ENCODE measurements at regions not wholly inside any gene's neighbourhood (a gene's known extent, or its start where the extent isn't known, plus 50 kb on each side); places are given as distances from the start of the nearest gene placed in this dataset.
"Not testable (repeated sequence)": the region's sequence is repeated elsewhere in the genome, so short reads cannot be mapped to it uniquely, and the experiment has no call there.

DNA sequence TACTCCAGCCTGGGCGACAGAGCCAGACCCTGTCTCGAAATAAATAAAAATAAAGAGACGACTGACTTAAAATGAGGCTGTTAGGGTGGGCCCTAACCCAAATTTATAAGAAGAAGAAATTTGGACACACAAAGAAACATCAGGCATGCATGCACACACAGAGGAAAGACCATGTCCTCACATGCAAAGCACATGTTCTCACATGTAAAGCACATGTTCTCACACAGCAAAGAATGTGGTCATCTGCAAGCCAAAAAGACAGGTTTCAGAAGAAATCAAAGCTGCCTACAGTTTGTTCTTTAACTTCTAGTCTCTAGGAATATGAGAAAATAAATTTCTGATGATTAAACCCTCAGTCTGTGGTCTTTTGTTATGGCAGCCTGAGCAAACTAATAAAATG is 132.3 kb upstream of the CRIM1 start:
- no peak for DNase-seq

DNA sequence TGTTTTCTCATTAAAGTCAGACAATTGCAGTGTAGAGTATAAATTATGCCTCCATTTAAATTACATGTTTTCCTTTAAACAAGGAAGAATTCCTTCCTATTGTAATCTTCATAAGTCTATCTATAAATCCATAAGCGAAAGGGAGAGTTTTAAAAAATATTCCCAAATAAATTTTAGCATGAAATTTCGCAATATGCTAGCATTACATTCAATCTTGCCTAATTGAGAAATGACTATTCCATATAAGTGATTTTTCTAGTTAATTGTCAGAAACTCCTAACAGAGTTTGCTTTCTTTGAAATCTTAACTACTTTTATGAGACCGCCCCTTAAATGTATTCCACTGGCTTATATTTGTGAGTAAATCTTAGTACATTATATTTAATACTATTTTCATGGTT is 133.1 kb upstream of the CRIM1 start:
- DNase-seq, result no peak

DNA sequence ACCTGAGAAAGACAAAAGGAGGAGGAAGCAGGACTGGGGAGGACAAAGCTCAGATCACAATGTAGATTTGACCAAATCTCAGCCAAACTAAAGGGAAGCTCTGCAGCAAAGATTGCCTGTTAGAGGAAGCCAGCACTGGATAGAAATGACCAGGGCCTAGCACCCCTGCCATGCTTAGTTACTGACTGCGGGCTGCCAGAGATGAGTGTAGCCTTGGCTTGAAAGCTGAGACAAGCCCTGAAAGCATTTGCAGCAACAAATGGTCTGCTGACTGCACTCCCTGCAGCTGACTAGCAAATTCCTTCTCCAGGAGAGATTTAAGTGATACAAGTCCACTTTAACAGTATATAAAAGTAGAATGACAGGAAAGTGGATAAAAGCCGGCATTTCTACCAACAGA is 140.9 kb upstream of the CRIM1 start:
- no peak for DNase-seq

DNA sequence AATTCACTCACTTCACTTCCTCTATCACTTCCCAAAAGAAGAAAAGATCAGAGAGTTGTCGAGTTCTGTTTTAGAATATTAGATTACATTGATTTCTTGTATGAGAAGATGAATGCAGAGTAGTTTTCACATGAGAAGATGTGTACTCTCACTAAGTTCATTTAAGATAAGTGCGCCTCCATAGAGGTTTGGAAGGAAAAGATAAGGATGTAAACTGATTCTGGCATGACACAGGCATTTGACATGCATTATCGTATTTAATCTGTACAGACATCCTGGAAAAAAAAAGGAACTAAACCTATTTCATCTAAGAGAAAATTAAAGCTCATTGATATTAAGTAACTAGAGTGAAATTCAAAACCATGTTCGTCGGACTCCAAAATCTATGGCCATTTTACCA is 152.2 kb upstream of the CRIM1 start:
- DNase-seq, result no peak

DNA sequence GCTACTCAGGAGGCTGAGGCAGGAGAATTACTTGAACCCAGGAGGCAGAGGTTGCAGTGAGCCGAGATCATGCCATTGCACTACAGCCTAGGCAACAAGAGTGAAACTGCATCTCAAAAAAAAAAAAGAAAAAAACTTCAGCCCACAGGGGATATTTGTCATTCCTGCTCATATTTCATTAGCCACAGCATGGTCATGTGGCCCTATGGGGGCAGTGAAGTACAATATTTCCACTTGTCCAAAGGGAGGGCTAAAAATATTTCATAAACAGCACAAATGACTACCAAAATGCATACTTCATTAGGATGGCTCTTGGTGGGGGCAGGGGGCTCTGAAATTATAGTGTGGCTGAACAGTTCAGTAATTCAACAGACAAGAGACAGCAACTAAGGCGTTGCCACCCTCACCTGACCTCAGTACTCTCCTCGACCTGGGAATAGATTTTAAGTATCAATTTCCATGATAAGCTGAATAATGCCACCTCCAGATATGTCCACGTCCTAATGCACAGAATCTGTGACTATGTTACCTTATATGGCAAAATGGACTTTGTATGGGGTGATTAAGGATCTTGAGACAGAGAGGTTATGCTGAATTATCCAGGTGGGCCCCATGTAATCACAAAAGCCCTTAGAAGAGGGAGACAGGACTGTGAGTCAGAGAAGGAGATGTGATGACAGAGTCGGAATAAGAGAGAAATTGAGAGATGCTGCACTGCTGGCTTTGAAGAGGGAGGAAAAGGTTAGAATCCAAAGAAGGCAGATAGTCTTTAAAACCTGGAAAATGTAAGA is 158.2 kb upstream of the CRIM1 start:
- DNase-seq, result no peak

DNA sequence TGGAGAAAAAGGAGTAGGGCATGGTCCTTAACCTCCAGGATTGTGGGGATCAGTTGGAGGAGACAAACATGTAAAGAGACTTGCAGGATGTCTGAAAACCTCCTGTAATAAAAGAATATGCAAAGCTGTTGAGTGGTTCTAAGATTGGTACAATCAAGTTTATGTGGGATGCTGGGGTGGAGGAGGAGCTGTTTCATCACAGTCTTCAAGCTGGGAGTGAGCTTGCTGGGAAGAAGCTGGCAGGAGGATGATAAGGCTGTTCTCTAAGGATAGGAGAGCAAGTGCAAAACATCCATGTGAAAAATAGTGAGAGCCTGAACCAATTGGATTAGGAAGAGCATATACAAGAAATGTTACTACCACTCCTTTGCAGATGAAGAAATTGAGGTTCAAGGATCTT is 161.9 kb upstream of the CRIM1 start:
- no peak for DNase-seq

DNA sequence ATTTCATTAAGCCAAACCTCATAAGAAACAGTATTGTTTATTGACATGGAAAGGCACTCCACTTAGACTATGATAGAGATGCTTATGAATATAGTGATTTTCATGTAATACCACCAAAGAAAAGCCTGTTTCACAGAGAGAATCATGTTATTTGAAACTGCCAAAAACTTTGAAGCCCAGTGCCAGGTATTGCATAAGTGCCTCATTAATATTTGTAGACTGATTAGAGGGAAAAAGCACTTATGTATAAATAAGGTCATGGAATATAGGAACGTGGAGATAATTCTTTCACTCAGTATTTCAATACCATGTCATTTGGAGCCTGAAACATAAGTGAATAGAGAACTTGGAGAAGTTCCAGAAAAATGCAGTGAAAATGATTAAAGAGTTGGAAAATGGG is 162.6 kb upstream of the CRIM1 start:
- DNase-seq, result no peak

DNA sequence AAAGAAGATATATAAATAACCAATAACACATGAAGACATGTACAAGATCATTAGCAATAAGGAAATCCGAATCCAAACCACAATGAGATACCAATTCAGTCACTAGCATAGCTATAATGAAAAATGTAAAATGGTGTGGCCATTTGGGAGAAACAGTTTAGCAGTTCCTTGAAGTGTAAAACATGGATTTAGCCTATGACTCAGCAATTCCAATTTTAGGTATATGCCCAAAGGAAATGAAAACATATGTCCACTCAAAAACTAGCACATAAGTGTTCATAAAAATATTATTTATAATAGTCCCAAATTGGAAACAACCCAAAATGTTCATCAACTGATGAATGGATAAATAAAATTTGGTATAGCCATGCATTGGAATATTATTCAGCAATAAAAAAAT is 165.5 kb upstream of the CRIM1 start:
- DNase-seq, result no peak

DNA sequence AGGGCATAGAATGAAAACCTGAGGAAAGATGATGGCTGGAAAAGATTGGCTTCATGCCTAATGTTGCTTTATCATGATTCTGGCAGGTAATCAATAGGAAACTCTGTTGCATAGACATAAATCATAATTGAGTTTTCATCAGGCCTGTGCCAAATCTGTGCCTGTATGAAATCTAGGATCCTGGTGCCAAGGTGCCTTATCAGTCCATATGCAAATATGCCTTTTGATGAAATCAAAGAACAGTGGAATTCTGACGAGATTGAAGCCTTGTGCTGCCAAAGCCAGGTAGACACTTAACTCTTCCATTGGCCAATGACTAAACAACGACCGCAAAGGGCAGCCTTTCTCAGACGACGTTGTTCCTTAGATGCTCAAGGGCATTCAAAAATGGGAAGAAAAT is 170.0 kb upstream of the CRIM1 start:
- DNase-seq, result no peak

DNA sequence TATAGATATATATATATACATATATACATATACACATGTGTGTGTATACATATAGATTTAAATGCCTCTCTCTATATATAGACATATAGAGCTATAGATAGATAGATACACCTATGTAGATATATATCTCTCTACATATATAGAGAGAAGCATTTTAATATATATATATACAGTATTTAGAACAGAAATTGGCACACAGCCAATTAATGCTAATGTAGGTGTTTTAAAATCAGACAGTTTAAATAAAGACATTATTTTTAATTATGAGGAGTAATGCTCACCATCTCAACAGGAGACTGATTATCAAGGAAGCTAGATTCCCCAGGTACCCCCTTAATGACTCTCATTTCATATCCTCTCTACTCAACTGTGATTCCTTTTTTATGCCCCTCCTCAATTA is 170.7 kb upstream of the CRIM1 start:
- no peak for DNase-seq

DNA sequence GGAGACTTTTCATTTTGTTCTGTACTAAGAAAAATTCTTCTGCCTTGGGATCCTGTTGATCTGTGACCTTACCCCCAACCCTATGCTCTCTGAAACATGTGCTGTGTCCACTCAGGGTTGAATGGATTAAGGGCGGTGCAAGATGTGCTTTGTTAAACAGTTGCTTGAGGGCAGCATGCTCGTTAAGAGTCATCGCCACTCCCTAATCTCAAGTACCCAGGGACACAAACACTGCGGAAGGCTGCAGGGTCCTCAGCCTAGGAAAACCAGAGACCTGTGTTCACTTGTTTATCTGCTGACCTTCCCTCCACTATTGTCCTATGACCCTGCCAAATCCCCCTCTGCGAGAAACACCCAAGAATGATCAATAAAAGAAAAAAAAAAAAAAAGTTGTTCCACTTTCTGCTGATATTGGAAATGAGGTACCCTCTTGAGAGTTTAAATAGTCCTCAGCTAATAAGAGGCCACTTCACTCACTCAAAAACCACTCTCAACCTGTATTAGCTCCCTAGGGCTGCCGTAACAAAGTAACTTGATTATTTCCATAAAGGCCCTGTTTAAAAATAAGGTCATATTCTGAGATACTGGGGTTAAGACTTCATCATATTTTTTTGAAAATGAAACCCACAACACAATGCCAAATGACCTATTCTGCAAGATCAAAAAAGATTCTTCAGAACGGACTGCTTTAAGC is 174.6 kb upstream of the CRIM1 start:
- not testable (repeated sequence) for DNase-seq

DNA sequence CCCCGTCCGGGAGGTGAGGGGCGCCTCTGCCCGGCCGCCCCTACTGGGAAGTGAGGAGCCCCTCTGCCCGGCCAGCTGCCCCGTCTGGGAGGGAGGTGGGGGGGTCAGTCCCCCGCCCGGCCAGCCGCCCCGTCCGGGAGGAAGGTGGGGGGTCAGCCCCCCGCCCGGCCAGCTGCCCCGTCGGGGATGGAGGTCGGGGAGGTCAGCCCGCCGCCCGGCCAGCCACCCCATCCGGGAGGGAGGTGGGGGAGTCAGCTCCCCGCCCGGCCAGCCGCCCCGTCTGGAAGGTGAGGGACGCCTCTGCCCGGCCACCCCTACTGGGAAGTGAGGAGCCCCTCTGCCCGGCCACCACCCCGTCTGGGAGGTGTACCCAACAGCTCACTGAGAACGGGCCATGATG is 175.3 kb upstream of the CRIM1 start:
- DNase-seq, result not testable (repeated sequence)

DNA sequence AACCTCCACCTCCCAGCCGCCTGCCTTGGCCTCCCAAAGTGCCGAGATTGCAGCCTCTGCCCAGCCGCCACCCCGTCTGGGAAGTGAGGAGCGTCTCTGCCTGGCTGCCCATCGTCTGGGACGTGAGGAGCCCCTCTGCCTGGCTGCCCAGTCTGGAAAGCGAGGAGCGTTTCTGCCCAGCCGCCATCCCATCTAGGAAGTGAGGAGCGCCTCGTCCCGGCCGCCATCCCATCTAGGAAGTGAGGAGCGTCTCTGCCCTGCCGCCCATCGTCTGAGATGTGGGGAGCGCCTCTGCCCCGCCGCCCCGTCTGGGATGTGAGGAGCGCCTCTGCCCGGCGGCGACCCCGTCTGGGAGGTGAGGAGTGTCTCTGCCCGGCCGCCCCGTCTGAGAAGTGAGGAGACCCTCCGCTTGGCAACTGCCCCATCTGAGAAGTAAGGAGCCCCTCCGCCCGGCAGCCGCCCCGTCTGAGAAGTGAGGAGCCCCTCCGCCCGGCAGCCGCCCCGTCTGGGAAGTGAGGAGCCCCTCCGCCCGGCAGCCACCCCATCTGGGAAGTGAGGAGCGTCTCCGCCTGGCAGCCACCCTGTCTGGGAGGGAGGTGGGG is 175.8 kb upstream of the CRIM1 start:
- DNase-seq, result not testable (repeated sequence)

DNA sequence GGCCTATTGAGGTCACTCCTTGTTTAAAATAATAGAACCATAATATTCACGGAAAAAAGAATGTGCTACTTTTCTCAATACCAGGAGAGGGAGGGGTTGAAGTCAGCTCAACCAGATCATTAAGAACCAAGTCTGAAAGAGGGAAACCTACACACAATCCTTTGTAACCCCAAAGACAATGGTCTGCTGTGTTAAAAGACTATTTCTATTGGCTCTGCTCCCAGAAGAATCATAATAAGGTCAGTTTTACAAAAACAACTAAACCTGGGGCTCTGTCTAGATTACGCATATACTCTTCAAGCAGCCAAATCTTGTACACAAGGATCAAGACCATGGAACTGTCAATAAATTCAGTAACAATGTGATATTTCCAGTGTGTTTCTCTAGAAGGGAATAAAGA is 177.2 kb upstream of the CRIM1 start:
- no peak for DNase-seq

DNA sequence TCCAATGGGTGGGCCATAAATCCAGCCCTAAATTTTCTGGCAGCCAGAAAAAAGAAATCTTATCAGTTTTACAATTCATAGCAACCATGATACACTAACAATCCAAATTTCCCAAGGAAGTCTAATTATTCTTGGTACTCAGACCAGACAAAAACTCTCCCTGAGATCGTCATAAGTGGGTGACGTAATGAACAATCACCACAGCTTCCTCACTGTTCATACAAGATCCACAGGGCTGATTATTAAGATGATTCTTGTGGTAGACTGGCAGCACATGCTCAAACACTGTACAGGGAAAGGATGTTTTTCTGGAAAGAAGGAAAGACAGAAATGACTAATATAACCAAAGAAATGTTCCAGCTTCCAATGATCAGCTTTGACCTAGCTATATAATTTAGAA is 178.3 kb upstream of the CRIM1 start:
- DNase-seq, result no peak

DNA sequence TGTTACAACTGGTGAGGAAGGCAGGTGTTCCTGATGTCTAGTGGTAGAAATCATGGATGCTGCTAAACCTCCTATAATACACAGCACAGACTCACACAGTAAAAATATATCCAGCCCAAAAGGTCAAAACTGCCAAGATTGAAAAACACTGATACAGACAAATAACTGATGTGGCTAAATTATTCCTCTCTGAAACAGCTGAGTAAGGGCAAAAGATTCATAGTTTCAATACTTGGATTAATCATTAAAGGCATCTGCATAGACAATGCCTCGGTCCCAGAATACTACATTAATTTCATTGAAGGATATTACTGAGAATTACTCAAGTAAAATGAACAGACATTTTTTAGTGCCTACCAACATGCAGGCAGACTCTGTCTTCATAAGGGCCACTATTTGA is 180.7 kb upstream of the CRIM1 start:
- DNase-seq, result no peak

DNA sequence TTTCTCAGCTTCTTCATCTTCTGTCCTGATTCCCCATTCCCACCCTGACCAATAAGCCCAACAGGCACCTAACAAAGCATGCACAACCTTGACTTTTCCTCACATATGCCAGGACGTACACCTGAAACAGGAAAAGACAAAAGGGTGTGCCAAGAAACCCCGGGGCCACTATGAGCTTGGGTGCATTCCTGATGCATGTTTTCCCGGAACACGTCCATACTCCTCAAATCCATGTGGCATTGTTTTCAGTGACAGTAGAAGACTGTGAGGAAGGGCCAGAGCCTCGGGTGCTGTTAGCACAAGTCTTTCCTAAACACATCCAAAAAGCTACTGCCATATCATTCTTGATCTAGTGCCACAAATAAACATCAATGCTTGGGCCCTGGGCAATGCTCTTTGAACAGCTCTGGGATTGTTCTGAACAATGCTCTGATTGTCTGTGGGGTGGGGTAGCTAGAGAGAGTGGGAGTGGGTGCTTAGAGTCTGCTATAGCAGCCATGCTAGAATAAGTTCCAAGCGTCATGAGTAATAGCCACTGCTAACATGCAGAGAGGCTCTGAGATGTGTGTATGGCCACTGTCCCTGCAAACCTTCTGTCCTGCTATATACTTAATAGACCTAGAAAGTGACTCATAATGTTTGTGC is 181.7 kb upstream of the CRIM1 start:
- DNase-seq, result no peak

DNA sequence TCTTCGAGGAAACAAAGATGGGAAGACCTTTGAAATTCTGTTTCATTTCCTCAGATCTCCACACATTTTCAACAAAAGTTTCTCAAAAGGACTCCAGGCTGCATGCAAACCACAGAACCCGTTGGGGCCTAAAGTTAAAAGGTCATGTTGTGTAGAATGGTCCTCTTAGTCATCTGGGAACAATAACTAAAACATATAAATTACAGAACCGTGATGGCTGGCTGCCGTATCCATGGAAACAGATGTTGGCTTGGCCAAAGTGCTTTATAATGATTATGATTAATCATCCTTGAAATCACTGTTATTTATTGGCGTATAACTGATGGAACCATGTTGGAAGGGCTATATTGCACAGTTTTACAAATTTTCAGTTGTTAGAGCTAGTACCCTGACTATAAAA is 182.8 kb upstream of the CRIM1 start:
- no peak for DNase-seq

DNA sequence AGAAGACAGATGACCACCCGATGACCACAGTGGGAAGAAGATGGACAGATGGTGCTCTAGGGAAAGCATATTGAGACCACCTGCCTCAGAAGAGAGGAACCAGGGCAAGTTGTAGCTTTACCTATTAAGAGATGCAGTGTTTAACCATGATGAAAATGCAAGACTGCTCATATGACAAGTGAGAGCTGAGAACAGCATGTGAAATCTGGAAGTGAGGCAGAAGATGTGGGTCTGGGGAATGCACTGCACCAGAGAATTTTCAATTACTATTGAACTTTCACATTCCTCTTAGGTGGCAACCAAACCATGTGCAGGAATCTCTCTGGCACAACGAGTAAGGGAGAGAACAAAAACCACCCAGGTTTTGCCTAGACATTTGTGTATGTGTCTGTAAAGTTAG is 184.8 kb upstream of the CRIM1 start:
- no peak for DNase-seq

DNA sequence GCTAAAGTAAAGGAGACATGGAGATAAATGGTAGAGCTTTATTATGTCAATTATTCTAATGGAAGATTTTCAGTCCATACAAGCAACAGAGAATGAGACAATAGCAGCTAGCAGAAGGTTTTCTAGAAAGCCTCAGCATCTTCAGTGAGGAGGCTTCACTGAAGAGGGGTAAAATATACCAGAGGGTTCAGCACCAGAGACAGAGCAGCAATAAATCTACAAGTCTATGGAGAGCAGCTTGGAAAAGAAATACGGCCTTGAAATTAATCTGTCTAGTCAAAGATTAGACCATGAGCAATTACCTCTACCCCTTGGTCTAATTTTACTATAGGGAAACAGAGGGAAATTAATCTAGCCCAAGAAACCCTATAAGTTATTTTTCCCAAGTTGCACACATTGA is 185.7 kb upstream of the CRIM1 start:
- DNase-seq, result no peak

DNA sequence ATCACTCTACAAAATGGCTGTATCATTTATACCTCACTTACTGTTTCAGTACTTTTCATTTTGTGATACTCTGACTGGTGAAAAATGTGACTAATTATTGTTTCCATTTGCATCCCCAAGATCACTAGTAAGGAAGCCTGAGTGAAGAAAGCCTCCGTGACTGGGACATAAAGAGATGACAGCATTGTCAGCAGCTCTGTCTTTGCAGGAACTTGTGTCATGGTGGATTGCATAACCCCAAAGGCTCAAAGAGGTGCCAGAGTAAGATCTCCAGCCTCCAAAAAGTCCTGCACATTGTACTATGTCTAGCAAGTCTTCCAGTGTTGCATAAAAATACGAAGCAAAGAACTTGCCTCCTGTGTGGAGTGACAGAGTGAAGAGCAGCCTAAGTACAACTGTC is 187.5 kb upstream of the CRIM1 start:
- DNase-seq, result no peak

DNA sequence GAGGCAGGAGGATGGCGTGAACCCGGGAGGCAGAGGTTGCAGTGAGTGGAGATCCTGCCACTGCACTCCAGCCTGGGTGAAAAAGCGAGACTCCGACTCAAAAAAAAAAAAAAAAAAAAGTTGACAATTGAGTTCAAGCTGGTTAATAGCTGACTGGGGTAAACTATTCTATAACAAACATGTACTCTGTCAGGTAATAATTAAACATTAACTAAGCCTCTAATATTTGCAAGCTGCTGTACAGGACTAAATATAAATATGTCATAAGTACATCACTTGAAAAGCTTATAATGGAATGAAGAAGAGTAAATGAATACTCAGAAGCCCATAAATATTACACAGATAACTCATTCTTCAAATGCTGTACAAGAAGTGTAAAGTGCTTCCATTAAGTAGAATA is 190.4 kb upstream of the CRIM1 start:
- no peak for DNase-seq

DNA sequence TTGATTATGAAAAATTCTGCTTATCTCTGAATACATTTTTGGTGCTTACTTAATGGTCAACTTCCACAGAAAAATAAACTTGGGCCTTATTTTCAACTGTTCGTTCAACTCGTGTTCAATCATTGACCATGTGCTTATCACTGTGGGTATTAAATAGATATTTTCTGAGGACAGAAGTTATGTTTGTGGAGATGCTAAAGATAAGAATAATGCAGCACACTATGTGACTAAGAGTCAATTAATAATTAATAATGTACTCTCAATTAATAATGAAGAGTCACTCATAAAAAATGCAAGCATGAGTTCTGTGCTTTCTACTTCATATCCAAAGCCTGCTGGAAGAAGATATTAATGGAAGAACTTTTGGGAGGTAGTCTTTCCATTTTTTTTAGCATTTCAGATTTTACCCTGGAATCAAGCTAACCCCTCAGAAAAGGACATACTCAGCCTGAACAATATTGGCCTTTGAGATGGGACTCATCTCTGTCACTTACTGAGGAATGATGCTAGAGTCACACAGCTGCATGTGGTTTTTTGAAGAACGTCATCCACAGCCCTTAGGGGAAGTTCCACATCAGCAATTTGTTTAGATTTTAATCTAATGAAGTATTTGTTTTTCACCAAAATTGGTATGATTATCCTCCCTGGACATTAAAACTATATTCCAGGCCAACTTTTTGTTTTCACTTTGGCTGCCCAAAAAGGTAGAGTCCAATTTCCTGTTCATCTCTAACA is 191.9 kb upstream of the CRIM1 start:
- DNase-seq, result no peak

Measured in 8988T (cell line).